ENCODE measurements at regions not wholly inside any gene's neighbourhood (a gene's known extent, or its start where the extent isn't known, plus 50 kb on each side); places are given as distances from the start of the nearest gene placed in this dataset.

DNA sequence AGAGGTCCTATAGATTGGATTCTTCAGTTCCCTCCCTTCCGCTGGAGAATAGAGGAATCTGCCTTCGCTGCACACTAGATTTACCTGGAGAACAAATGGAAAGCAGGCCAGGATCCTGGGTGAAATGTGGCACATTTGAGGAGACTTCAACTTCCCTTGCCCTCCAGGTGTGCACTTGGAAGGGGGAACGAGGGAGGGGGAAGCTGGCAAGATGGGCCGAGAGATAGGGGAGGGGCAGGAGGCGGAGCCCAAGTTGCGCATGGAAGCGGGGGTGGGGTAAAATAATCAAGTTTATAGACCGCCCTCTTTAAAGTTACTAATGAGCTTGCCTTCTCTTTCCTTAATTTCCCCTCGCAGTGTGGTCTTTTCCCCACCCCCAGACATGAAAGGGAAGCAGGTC lies 155.7 kb upstream of the CAMK1G start:
- TF ChIP-seq, protein P1, sequence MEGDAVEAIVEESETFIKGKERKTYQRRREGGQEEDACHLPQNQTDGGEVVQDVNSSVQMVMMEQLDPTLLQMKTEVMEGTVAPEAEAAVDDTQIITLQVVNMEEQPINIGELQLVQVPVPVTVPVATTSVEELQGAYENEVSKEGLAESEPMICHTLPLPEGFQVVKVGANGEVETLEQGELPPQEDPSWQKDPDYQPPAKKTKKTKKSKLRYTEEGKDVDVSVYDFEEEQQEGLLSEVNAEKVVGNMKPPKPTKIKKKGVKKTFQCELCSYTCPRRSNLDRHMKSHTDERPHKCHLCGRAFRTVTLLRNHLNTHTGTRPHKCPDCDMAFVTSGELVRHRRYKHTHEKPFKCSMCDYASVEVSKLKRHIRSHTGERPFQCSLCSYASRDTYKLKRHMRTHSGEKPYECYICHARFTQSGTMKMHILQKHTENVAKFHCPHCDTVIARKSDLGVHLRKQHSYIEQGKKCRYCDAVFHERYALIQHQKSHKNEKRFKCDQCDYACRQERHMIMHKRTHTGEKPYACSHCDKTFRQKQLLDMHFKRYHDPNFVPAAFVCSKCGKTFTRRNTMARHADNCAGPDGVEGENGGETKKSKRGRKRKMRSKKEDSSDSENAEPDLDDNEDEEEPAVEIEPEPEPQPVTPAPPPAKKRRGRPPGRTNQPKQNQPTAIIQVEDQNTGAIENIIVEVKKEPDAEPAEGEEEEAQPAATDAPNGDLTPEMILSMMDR (IDR thresholded peaks at IDR 0.05; ENCODE audit: borderline replicate concordance, extremely low read depth, low read length, poor library complexity, severe bottlenecking), result no peak
- no peak for TF ChIP-seq EZH2 (IDR thresholded peaks at IDR 0.05; ENCODE audit: borderline replicate concordance, low read depth, low read length, severe bottlenecking)

Data from DND-41 (cell line).